Peyer's patch (tissue), 4 donors: ENCODE measurements at regions not wholly inside any gene's neighbourhood (a gene's known extent, or its start where the extent isn't known, plus 50 kb on each side); places are given as distances from the start of the nearest gene placed in this dataset.

Source experiments
- POLR2A ChIP-seq, 2 donors: fragments of 450-650 bp; IDR thresholded peaks; one replicate each; pipeline ENCODE4 v1.5.1; 2017; ENCODE audit warnings: antibody characterized with exemption in 2 of 2, mild to moderate bottlenecking in 2 of 2, moderate library complexity in 2 of 2
- TF ChIP-seq, protein P1 (sequence below), 6 experiments: fragments of 450-650 bp in 4 of 6; fragments of 200-600 bp in 2 of 6; sonication (generic) in 1 of 6; IDR thresholded peaks; one replicate each; pipeline ENCODE4 v1.5.1; 2017 to 2019; ENCODE audit warnings: antibody characterized with exemption in 6 of 6, mild to moderate bottlenecking in 3 of 6, moderate library complexity in 1 of 6

DNA sequence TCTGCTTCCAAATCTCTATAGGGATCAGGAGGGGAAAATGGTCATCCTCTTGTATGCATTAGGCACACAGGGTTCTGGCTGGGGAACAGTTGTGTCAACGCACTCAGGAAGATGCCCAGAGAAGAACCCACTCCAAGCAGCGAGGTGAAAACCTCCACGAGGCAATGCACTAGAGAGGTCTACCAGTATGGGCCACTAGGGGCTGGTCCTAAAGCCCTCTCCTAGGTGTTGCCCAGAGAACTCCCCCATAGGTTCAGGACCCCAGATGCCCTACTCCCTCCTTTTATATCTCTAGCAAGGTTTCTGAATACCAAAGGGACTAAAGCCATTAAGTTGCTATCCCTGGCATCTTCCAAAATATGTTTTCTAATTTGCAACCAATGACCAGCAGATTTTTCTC, 142.7 kb upstream of the NLGN4X start:
- TF ChIP-seq, protein P1, sequence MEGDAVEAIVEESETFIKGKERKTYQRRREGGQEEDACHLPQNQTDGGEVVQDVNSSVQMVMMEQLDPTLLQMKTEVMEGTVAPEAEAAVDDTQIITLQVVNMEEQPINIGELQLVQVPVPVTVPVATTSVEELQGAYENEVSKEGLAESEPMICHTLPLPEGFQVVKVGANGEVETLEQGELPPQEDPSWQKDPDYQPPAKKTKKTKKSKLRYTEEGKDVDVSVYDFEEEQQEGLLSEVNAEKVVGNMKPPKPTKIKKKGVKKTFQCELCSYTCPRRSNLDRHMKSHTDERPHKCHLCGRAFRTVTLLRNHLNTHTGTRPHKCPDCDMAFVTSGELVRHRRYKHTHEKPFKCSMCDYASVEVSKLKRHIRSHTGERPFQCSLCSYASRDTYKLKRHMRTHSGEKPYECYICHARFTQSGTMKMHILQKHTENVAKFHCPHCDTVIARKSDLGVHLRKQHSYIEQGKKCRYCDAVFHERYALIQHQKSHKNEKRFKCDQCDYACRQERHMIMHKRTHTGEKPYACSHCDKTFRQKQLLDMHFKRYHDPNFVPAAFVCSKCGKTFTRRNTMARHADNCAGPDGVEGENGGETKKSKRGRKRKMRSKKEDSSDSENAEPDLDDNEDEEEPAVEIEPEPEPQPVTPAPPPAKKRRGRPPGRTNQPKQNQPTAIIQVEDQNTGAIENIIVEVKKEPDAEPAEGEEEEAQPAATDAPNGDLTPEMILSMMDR (IDR thresholded peaks at IDR 0.05), result no peak
- TF ChIP-seq POLR2A (IDR thresholded peaks at IDR 0.05), result no peak
